ENCODE measurements at regions not wholly inside any gene's neighbourhood (a gene's known extent, or its start where the extent isn't known, plus 50 kb on each side); places are given as distances from the start of the nearest gene placed in this dataset.

DNA sequence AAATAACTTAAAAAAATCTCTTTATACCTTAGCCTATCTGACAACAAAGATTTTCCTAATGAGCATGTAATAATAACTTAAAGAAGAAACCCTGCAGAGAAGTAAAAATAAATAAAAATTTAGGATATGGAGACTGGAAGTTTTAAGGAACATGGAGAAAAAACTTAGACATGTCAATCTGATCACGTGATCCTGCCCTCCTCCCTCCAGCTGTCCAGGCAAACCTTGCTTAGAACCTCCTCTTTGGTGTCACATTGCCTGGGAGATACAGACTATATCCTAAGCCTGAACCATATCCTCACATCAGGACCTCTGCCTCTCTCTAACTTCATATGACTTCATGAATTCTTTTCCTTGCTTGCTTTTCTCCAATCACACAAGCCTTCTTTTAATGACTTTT is 275.5 kb downstream of the CNTN3 start:
- Histone ChIP-seq H3K27ac (no peak overlapping the region), H3K27me3 (no peaks in the 10 kb centered on the region), H3K36me3 (no peaks in the 10 kb centered on the region), H3K9ac (ENCODE audit: low read depth in 2 of 2, low read length in 2 of 2) (no peak overlapping the region), H3K9me3 (no peaks in the 10 kb centered on the region), H3K4me3 (no peak overlapping the region), H3K4me1 (no peaks in the 10 kb centered on the region)
- DNase-seq, result no peak
- intact Hi-C loops (cut with DNase I), result no loop called here
- TF ChIP-seq, protein P1, sequence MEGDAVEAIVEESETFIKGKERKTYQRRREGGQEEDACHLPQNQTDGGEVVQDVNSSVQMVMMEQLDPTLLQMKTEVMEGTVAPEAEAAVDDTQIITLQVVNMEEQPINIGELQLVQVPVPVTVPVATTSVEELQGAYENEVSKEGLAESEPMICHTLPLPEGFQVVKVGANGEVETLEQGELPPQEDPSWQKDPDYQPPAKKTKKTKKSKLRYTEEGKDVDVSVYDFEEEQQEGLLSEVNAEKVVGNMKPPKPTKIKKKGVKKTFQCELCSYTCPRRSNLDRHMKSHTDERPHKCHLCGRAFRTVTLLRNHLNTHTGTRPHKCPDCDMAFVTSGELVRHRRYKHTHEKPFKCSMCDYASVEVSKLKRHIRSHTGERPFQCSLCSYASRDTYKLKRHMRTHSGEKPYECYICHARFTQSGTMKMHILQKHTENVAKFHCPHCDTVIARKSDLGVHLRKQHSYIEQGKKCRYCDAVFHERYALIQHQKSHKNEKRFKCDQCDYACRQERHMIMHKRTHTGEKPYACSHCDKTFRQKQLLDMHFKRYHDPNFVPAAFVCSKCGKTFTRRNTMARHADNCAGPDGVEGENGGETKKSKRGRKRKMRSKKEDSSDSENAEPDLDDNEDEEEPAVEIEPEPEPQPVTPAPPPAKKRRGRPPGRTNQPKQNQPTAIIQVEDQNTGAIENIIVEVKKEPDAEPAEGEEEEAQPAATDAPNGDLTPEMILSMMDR (IDR thresholded peaks at IDR 0.05), result no peak

DNA sequence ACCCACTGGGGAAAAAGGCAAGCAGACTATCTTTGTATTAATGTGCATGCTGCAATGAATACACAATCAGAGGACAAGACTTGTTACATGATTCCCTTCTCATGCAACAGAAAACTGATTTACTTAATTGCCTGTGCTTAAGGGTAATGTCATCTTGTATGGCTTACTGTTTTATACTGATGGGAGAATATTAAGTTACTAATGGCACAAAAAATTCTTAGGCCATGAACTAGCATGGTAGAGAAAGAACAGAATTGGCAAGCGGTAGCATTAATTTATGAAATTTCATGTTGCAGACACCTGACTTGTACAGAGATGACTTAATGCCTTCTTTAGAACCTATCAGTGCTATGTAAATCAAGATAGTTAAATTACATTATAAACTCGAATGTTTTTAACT is 282.3 kb downstream of the CNTN3 start:
- TF ChIP-seq, protein P1 (IDR thresholded peaks at IDR 0.05), result no peak
- H3K4me1 ChIP-seq, result no peaks in the 10 kb centered on the region
- no peak overlapping the region for H3K27ac ChIP-seq
- DNase-seq, result no peak
- no peak overlapping the region for H3K9ac ChIP-seq (ENCODE audit: low read depth in 2 of 2, low read length in 2 of 2)
- no peaks in the 10 kb centered on the region for H3K9me3 ChIP-seq
- intact Hi-C loops (cut with DNase I), result no loop called here
- H3K27me3 ChIP-seq, result no peaks in the 10 kb centered on the region
- H3K36me3 ChIP-seq, result no peaks in the 10 kb centered on the region
- H3K4me3 ChIP-seq, result no peak overlapping the region

DNA sequence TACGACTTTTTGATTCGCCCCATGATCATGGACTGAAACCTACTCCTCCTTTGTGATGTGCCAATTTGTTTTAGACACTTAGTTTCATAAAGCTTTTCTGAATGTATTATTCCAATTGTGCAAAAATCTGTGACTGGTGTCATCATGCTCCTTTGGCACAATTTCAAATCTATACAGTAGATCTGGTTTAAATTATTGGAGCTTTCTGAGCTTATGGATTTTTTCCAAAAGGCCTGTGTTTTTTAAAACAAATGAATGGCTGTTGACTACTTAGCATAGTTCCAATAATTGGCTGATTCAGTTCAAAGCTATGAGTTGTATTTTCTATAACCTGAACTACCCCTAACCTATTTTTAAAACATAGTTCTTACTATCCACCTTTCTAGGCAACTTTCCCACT is 282.7 kb downstream of the CNTN3 start:
- TF ChIP-seq, protein P1 (IDR thresholded peaks at IDR 0.05), result no peak
- Histone ChIP-seq H3K9ac (ENCODE audit: low read depth in 2 of 2, low read length in 2 of 2) (no peak overlapping the region), H3K36me3 (no peaks in the 10 kb centered on the region), H3K4me1 (no peaks in the 10 kb centered on the region), H3K4me3 (no peak overlapping the region), H3K27me3 (no peaks in the 10 kb centered on the region), H3K9me3 (no peaks in the 10 kb centered on the region), H3K27ac (no peak overlapping the region)
- DNase-seq, result no peak
- intact Hi-C loops (cut with DNase I), result no loop called here

DNA sequence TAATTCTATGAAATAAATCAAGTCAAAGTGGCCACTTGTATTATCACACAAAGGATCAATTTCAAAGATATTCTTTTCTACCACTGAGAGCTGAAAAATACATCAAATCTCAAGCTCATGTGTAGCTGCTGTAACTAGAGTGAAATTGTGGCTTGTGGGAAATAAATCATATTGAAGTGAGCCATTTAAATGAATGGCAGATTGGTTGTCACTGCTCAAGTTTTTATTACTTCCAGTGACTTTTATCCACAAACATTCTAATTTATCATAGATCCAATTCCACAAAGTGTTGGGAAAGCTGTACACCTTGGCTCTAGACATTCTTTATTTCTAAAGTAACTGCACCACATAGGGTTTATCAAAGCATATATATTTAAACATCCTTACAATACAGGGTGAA is 285.4 kb downstream of the CNTN3 start:
- H3K36me3 ChIP-seq, result no peaks in the 10 kb centered on the region
- intact Hi-C loops (cut with DNase I), result no loop called here
- TF ChIP-seq, protein P1 (IDR thresholded peaks at IDR 0.05), result no peak
- no peaks in the 10 kb centered on the region for H3K9me3 ChIP-seq
- no peak overlapping the region for H3K9ac ChIP-seq (ENCODE audit: low read depth in 2 of 2, low read length in 2 of 2)
- DNase-seq, result no peak
- H3K4me3 ChIP-seq, result no peak overlapping the region
- no peaks in the 10 kb centered on the region for H3K4me1 ChIP-seq
- no peaks in the 10 kb centered on the region for H3K27me3 ChIP-seq
- no peak overlapping the region for H3K27ac ChIP-seq

DNA sequence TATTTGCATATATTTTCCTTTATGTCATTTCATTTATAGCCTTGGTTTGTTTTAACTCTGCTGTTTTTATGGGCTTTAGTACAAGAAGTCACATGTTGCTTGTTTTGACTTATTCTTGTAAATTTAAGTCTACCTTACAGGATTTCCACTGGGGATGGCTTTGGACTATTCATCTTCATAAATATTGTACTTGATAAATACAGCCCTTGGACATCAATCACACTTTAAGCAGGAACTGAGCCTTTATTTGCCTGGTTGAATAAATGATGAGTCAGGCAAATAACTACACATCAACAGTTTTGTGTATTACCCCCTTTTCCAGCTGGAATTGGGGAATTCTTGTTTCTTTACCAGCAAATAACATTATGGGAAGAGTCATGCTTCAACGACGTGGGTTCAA is 286.0 kb downstream of the CNTN3 start:
- H3K9ac ChIP-seq (ENCODE audit: low read depth in 2 of 2, low read length in 2 of 2), result no peak overlapping the region
- no peak overlapping the region for H3K4me3 ChIP-seq
- no peaks in the 10 kb centered on the region for H3K4me1 ChIP-seq
- TF ChIP-seq, protein P1 (IDR thresholded peaks at IDR 0.05), result no peak
- intact Hi-C loops (cut with DNase I), result no loop called here
- no peaks in the 10 kb centered on the region for H3K36me3 ChIP-seq
- no peak overlapping the region for H3K27ac ChIP-seq
- no peaks in the 10 kb centered on the region for H3K27me3 ChIP-seq
- no peak for DNase-seq
- no peaks in the 10 kb centered on the region for H3K9me3 ChIP-seq

DNA sequence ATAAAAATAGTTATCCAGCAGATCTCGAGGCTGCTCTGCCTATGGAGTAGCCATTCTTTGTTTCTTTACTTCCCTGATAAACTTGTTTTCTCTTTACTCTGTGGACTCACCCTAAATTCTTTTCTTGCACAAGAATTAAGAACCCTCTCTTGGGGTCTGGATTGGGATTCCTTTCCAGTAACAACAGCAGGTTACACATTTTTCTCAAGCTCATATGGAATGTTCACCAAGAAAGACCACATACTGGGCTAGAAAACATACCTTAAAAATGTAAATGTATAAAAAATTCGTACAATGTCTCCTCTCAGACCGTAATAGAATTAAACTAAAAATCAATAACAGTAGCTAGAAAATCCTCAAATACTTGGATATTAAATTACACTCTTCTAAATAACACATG is 299.2 kb downstream of the CNTN3 start:
- intact Hi-C loops (cut with DNase I), result no loop called here
- no peak overlapping the region for H3K4me3 ChIP-seq
- TF ChIP-seq, protein P1 (IDR thresholded peaks at IDR 0.05), result no peak
- H3K4me1 ChIP-seq, result no peaks in the 10 kb centered on the region
- H3K27ac ChIP-seq, result no peak overlapping the region
- no peaks in the 10 kb centered on the region for H3K36me3 ChIP-seq
- H3K27me3 ChIP-seq, result no peaks in the 10 kb centered on the region
- no peak overlapping the region for H3K9ac ChIP-seq (ENCODE audit: low read depth in 2 of 2, low read length in 2 of 2)
- DNase-seq, result no peak
- H3K9me3 ChIP-seq, result no peaks in the 10 kb centered on the region
